Testis (tissue), 2 donors: ENCODE measurements at regions not wholly inside any gene's neighbourhood (a gene's known extent, or its start where the extent isn't known, plus 50 kb on each side); places are given as distances from the start of the nearest gene placed in this dataset.
A peak's percentile ranks its signal among the peaks of the same experiment; 100 is the strongest.

Source experiments
- DNase-seq: peaks from one replicate; pipeline ENCODE4 v3.0.0-alpha.2; 2019
- H3K27ac ChIP-seq, 2 donors: fragments of 200-600 bp; sonication (generic); one replicate each; pipeline ENCODE4 v1.5.1; 2019
- H3K27me3 ChIP-seq: fragments of 200-600 bp; sonication (generic); one replicate; pipeline ENCODE4 v1.5.1; 2019
- H3K36me3 ChIP-seq: fragments of 200-600 bp; sonication (generic); one replicate; pipeline ENCODE4 v1.5.1; 2017; ENCODE audit warnings: low read depth; ENCODE audit errors: missing control alignments
- H3K4me1 ChIP-seq: fragments of 200-600 bp; sonication (generic); one replicate; pipeline ENCODE4 v1.5.1; 2019
- H3K4me3 ChIP-seq, 2 donors: fragments of 200-600 bp; sonication (generic); one replicate each; pipeline ENCODE4 v1.5.1; 2017 to 2019
- H3K9me3 ChIP-seq: fragments of 200-600 bp; sonication (generic); one replicate; pipeline ENCODE4 v1.5.1; 2017
- CTCF ChIP-seq, 3 experiments: fragments of 450-650 bp in 2 of 3; fragments of 200-600 bp in 1 of 3; sonication (generic) in 1 of 3; IDR thresholded peaks; one replicate each; pipeline ENCODE4 v1.5.1; 2016 to 2019; ENCODE audit warnings: antibody characterized with exemption in 3 of 3, mild to moderate bottlenecking in 2 of 3, moderate library complexity in 1 of 3
- POLR2A ChIP-seq: fragments of 450-650 bp; IDR thresholded peaks from one replicate; pipeline ENCODE4 v1.6.1; 2017; ENCODE audit warnings: antibody characterized with exemption, mild to moderate bottlenecking, moderate library complexity
- WGBS, 2 donors: methylation state at CpG; one replicate each; pipeline ENCODE4 v1.1.5; 2018; 5-methylcytosine and 5-hydroxymethylcytosine counted together
- intact Hi-C: fragments of 100-400 bp; cut with DNase I; formaldehyde crosslinking; loops from one replicate; pipeline ENCODE4 v1.15.1; 2023; ENCODE audit warnings: low total_unique reads

- H3K4me1 ChIP-seq: no peaks in the 10 kb centered on the region
Measured at GRCh38 chr2:224208007-224208406, 168.9 kb upstream of the SERPINE2 start.

GRCh38 chr2:224206816-224207215 is 167.7 kb upstream of the SERPINE2 start:
- no peak for DNase-seq
- no peak for TF ChIP-seq CTCF (IDR thresholded peaks at IDR 0.05)
- no peak for TF ChIP-seq POLR2A
- no peaks in the 10 kb centered on the region for H3K27me3 ChIP-seq
- H3K9me3 ChIP-seq: no peaks in the 10 kb centered on the region
- intact Hi-C loops: no loop called here
- H3K4me1 ChIP-seq: peaks cover under 1% of the 10 kb centered on the region
- no peak overlapping the region for H3K27ac ChIP-seq
- H3K4me3 ChIP-seq: no peak overlapping the region
- WGBS, 2 donors: 83 to 92% methylated on average over 3 of the region's 3 CpGs
- H3K36me3 ChIP-seq: no peaks in the 10 kb centered on the region

More at GRCh38 chr2:224208007-224208406, 168.9 kb upstream of the SERPINE2 start:
- DNase-seq: no peak
- H3K36me3 ChIP-seq: no peaks in the 10 kb centered on the region
- no peak overlapping the region for H3K27ac ChIP-seq
- H3K27me3 ChIP-seq: no peaks in the 10 kb centered on the region
- WGBS, 2 donors: 67 to 71% methylated on average over 3 of the region's 3 CpGs
- no peaks in the 10 kb centered on the region for H3K9me3 ChIP-seq
- TF ChIP-seq CTCF (IDR thresholded peaks at IDR 0.05) (no peak), POLR2A (no peak)
- no peak overlapping the region for H3K4me3 ChIP-seq
- intact Hi-C loops: no loop called here

- Histone ChIP-seq H3K4me3 (no peak overlapping the region), H3K9me3 (no peaks in the 10 kb centered on the region), H3K36me3 (no peaks in the 10 kb centered on the region), H3K27me3 (no peaks in the 10 kb centered on the region), H3K4me1 (peaks cover 6% of the 10 kb centered on the region), H3K27ac (peak overlapping the region in 1 of 2 donors; percentile 45)
- DNase-seq: no peak
- WGBS, 2 donors: 82 to 87% methylated on average over 6 of the region's 6 CpGs
- TF ChIP-seq POLR2A (no peak), CTCF (IDR thresholded peaks at IDR 0.05) (no peak)
- intact Hi-C loops: no loop called here
Measured at GRCh38 chr2:224202281-224202865, 163.3 kb upstream of the SERPINE2 start.

- no peaks in the 10 kb centered on the region for H3K9me3 ChIP-seq
- no peaks in the 10 kb centered on the region for H3K27me3 ChIP-seq
- H3K36me3 ChIP-seq: no peaks in the 10 kb centered on the region
- H3K4me3 ChIP-seq: no peak overlapping the region
- no peak for DNase-seq
- intact Hi-C loops: no loop called here
- TF ChIP-seq CTCF (IDR thresholded peaks at IDR 0.05): no peak
- no peak for TF ChIP-seq POLR2A
- WGBS, 2 donors: 43 to 52% methylated on average over 5 of the region's 5 CpGs
- peaks cover 6% of the 10 kb centered on the region for H3K4me1 ChIP-seq
- no peak overlapping the region for H3K27ac ChIP-seq
Measured at GRCh38 chr2:224198436-224198835, 159.3 kb upstream of the SERPINE2 start.

GRCh38 chr2:224196810-224197209 is 157.7 kb upstream of the SERPINE2 start:
- DNase-seq: no peak
- H3K36me3 ChIP-seq: no peaks in the 10 kb centered on the region
- no peak for TF ChIP-seq POLR2A
- no peak for TF ChIP-seq CTCF (IDR thresholded peaks at IDR 0.05)
- no peaks in the 10 kb centered on the region for H3K9me3 ChIP-seq
- H3K4me3 ChIP-seq: no peak overlapping the region
- intact Hi-C loops: no loop called here
- H3K27me3 ChIP-seq: no peaks in the 10 kb centered on the region
- peaks cover 5% of the 10 kb centered on the region for H3K4me1 ChIP-seq
- no peak overlapping the region for H3K27ac ChIP-seq
- WGBS, 2 donors: 75 to 76% methylated on average over 2 of the region's 2 CpGs
